ENCODE measurements at regions not wholly inside any gene's neighbourhood (a gene's known extent, or its start where the extent isn't known, plus 50 kb on each side); places are given as distances from the start of the nearest gene placed in this dataset.

GRCh38 chr10:90557385-90557784 lies 300.5 kb downstream of the HTR7 start:
- no peak for FAIRE-seq

DNA sequence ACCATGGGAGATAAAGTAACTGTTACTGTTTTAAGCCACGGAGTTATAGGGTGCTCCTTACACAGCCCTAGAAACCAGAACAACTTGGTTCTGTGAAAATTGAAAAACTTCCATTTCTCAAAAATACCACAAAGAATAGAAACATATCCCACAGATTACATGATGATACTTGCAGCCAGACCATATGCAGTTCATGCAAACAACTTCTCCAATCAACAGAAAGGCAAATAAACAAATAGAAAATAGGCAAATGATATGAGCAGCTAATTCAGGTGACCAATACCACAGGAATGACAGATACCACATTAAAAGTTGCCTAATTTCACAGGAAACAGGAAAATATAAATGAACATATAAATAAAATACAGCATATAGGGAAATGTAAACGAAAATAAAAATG lies 297.5 kb downstream of the HTR7 start:
- no peak for FAIRE-seq

DNA sequence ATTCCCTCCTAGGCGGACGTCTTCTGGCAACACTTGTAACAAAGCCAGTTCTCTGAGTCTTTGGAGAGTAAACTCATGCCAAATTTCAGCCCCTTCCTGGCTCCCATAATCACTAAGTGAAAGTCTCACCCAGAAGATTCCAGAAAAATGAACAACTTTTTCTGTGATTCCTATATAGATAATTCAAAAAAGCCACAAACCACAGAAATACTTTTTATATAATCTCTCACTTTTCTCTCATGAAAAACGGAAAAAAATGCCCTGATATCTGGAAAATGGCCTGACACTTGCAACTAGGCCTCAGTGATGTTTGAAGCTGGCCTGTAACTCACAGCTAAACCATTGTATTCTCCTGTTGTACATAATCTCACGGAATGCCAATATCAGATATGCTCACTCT lies 296.2 kb downstream of the HTR7 start:
- FAIRE-seq, result no peak

GRCh38 chr10:90571481-90572258 lies 286.2 kb downstream of the HTR7 start:
- FAIRE-seq, result no peak

DNA sequence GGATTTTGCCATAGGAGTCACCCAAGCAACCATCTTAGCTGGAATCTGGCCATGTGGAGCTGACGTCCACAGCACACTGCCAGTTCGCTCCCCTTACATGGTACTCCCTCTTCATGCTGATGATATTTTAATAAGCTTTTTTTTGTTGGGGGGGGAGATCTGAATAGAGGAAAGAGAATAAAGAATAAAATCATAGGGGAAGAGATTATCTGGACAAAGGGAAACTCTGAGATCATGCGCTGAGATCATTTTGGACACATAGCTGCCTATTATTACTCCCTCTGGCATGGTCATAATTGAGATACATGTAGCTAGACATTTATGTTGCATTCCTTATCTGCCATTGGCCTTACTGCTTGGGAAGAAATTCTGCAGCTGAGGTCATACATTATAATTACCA lies 282.7 kb downstream of the HTR7 start:
- no peak for FAIRE-seq

- no peak for FAIRE-seq
These were observed 280.3 kb downstream of the HTR7 start for GRCh38 chr10:90577569-90577968.

DNA sequence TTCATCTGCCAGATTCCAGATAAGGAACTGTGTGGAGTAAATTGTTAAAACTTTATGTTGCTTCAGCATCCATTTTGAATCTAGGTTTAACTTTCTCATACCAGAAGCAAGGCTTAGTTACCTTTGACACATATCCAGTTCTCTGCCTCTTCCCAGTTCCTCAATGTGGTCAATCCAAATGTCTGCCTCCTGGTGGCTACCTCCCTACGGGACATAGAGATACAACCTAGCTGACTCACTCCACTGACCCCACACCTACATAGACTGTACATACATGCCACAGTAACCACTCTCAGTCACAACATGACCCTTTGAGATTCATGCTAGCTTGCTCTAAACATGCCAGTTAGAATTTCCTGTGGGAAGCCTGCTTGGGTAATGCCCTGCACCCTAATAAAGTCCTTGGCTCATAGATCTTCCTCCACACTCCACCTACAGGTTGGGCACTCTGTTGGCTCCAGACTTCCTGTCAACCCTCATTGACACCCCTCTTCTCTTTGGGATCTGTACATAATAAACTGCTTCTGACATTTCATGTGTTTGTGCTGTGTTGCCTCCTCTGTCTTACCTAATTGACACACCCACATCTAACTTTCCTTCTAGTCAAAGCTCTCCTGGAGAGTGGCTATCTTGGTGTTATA lies 278.1 kb downstream of the HTR7 start:
- no peak for FAIRE-seq

DNA sequence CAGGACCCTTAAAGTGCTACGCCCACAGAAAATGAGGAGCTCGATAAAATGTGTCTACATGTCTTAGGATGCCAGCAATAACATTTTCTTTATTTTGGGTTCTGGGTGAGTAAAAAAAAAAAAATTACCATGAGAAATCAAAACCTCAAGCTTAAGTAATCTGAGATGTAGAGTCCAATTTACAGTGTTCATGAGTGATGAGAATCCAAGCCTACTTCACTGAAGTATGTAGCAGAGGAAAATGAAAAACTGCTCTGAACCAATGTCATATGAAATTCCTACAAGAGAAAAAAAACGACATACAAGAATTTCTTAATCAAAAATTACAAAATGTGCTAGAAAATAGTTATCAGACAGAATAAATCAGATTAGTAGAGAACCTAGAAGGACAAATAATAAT lies 274.4 kb downstream of the HTR7 start:
- FAIRE-seq, result no peak

DNA sequence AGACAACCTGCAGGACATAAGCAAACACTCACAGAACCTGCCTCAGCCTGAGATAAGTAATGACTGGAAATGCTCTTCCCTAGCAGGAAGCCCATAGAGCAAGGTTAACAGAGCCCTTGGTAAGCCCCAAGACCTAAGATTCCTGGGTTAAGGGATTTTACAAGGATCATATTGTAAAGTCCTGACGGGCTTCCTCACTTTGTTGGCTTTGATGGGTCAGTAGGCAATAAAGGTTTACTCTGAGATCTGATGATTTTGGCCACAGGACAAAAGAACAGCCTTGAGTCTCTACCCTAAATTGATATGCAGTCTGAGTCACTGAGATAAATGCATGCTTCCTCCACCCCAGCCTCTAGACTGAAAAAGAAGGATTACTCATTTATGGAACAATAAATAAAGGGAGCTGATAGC lies 270.8 kb downstream of the HTR7 start:
- FAIRE-seq, result no peak

DNA sequence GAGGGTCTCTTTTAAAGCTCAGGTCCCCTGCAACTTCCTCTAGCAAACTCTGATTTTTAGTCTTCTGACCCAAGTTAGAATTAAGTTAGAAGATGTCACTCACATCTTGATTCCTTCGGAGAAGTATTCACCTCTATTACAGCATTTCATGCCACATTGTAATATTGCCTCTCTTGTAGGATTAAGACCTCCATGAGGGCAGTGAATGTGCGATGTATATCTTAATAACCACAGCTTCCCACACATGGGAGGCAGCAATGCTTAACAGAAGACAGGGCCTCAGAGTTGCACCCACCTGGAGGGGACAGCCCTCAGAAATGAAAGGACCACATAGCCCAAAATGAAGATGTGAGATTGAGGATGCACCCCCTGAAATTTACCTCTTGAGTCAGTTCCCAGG lies 270.3 kb downstream of the HTR7 start:
- FAIRE-seq, result no peak

DNA sequence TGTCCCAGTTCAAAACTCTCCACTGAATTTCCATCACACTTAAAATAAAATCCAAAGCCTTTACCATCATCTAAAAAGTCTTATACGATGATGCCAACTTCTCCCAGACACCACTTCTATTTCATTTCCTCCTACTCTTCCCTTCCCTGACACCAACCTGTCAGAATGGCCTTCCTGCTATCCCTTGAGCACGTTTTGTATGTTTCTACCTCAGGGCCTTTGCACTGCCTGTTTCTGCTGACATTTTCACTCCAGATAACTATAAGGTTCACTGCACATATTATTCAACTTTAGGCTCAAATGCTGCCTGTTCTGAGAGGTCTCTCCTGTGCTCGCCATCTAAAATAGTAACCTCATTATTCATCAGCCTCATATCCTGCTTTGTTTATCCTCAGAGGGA lies 269.6 kb downstream of the HTR7 start:
- FAIRE-seq, result no peak

DNA sequence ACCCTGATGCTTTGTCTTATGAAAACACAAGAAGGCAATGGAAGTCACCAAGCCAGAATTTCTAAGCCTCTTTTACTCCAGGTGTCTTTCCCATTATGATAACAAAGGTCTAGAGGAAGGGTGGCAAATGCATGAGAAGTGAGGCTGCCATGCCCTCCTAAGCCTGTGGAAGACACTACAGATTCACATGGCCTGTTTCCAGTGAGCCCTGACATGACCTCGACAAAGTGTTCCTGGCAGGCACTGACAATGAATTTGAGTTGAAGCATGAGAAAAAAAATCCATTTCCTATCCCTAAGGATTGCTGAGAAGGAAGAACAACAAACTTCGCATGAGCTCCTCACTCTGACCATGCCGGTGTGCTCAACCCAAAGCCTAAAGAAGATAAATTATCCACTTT lies 268.0 kb downstream of the HTR7 start:
- no peak for FAIRE-seq

- FAIRE-seq, result no peak
These were observed 266.2 kb downstream of the HTR7 start for GRCh38 chr10:90591629-90592028.

- no peak for FAIRE-seq
These were observed 265.1 kb downstream of the HTR7 start for GRCh38 chr10:90592638-90593302.

DNA sequence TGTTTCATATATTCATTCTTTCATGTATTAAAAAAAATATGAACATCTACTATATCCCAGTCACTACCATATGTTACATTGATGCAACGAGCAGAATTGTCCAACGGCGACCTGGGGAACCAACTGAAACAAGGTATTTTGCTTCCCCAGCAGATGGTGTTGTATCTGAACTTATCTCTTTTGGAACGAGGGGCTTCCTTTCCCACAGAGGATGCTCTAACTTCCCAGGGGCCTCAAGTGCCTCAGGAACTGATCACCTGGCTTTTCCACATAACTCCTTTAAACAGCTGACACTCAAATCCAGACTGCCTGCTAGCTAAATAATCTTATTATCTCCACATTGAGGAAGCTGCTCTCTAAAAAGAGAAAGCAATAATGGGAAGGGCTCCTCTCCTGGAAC lies 259.3 kb downstream of the HTR7 start:
- FAIRE-seq, result no peak

DNA sequence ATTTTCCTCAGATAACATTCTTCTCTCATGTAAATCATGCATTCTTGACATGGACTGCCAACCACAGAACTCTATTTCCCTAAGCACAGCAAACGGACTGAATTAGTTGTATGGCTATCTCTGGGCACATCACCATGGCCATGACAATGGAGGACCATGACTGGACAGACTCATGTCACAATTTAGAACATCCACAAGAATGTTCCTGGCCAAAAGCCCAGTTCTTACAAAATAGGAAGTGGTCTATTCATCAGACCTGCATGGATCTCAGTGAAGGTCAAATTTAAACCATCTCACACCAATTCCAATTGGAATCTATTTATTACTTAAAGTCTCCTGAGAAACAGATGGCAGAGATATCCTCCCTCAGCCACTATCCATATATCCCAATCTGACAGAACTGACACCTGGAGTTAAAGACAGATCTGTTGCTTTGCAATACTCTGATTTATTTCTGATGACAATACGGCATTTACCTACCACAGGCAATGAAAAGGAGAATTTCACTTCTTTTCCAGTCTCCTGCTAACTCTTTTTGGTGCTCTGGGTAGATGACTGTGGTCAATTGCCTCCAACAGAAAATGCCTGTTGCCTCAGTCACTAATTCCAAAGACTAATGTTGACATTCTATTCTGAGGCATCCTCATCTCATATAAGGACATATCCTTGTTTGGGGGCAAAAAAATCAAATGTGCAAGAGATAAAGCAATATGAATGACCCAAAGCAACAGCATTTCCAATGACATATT lies 254.8 kb downstream of the HTR7 start:
- no peak for FAIRE-seq

- FAIRE-seq, result no peak
These were observed 253.2 kb downstream of the HTR7 start for GRCh38 chr10:90604636-90605035.

- no peak for FAIRE-seq
These were observed 252.3 kb downstream of the HTR7 start for GRCh38 chr10:90605506-90605905.

- no peak for FAIRE-seq
These were observed 245.6 kb downstream of the HTR7 start for GRCh38 chr10:90612276-90612675.

DNA sequence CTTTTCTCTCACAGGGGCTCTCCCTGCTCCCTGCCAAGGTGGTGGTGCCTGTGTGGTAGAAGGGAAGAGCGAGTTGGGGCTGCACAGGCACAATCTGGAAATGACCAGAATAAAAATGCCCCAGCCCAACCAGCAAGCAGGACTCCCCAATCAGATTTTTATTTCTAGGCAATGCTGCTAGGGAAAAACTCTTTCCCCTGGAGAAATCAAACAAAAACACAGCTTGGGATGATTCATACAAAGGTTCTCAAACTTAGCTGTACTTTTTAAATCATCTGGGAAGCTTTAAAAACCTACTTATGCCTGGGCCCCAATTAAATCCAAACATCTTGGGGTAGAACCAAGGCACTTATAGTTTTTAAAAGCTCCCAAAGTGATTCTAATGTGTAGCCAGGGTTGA lies 243.2 kb downstream of the HTR7 start:
- FAIRE-seq, result no peak

DNA sequence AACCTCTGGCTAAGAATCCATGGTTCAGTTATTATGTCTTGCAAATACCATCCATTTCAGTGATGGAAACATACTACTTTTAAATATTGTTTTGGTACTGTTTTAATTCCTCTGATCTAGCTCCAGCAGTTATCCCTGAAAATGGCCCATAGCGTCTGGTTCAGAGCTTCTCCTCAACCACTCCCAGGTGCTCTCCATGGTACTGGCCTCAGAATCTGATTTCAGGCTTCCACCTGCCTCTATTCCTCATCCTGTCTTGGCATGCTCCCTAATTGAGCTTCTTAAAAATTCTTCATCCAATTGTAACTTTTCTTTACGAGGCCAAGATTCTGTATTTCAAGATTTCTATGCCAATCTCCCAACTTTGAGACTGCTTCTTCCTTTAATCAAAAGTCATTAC lies 236.3 kb downstream of the HTR7 start:
- FAIRE-seq, result no peak

DNA sequence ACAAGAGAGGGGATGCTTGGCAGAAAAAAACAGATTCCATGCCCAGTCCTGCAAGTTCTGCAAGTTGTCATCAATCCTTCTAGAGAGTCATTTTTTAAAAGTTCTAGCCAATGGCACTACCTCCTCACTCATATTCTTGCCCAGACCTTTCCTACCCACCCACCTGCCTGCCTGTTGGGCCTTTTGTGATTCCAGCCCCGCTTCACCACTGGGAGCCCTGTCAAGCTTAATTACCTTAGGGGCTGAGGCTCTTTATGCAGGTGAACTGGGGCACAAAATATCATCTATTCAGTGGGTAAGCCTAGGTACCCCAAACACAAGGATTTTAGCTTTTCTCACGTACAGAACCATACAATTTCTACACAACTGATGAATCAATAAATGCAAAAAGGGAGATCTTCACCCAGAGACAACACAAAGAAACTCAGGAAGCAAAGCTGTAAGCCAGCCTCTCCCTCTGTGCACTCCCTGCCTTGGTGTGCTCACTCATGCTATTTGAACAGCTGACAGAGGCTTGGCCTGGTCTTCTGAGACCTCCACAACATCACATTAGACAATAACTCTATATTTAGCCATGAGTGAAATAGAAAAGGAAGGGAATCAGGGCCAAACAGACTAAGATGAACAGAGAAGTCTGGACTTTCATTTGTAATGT lies 222.6 kb downstream of the HTR7 start:
- FAIRE-seq, result no peak

- FAIRE-seq, result no peak
These were observed 217.1 kb downstream of the HTR7 start for GRCh38 chr10:90640756-90641155.

Data from islet of Langerhans (tissue), 1 donor.